Ectodermal cell (in vitro differentiated cells): ENCODE measurements at regions not wholly inside any gene's neighbourhood (a gene's known extent, or its start where the extent isn't known, plus 50 kb on each side); places are given as distances from the start of the nearest gene placed in this dataset.
A peak's percentile ranks its signal among the peaks of the same experiment; 100 is the strongest.

Experiments
- H3K27ac ChIP-seq: 2 replicates; pipeline ENCODE4 v1.7.0; 2013; ENCODE audit warnings: mild to moderate bottlenecking, low read depth, low read length; ENCODE audit not compliant: insufficient read depth, poor library complexity, severe bottlenecking
- H3K27me3 ChIP-seq: 2 replicates; pipeline ENCODE4 v1.7.0; 2013; ENCODE audit warnings: mild to moderate bottlenecking, low read length; ENCODE audit not compliant: insufficient read depth, control insufficient read depth, poor library complexity, severe bottlenecking
- H3K36me3 ChIP-seq: one replicate; pipeline ENCODE4 v1.7.0; 2013; ENCODE audit warnings: low read length; ENCODE audit not compliant: control insufficient read depth, insufficient read depth
- H3K4me1 ChIP-seq: one replicate; pipeline ENCODE4 v1.7.0; 2013; ENCODE audit warnings: low read length; ENCODE audit not compliant: control insufficient read depth, insufficient read depth
- H3K4me3 ChIP-seq: 2 replicates; pipeline ENCODE4 v1.7.0; 2013; ENCODE audit warnings: low read depth, low read length, control low read depth; ENCODE audit not compliant: insufficient read depth
- H3K9me3 ChIP-seq: 2 replicates; pipeline ENCODE4 v1.7.0; 2013; ENCODE audit warnings: mild to moderate bottlenecking, low read length, moderate library complexity; ENCODE audit not compliant: control insufficient read depth
- WGBS, 2 experiments: methylation state at CpG; one replicate each; pipeline ENCODE4 v1.1.7; 2013; ENCODE audit warnings: missing lambda C conversion rate in 2 of 2; 5-methylcytosine and 5-hydroxymethylcytosine counted together

- Histone ChIP-seq H3K9me3 (no peaks in the 10 kb centered on the region), H3K27me3 (no peaks in the 10 kb centered on the region), H3K4me3 (no peak overlapping the region), H3K27ac (no peak overlapping the region), H3K4me1 (no peaks in the 10 kb centered on the region), H3K36me3 (no peaks in the 10 kb centered on the region)
- WGBS, 2 experiments, result 96 to 97% methylated on average over 16 of the region's 16 CpGs
These were observed 1284.3 kb downstream of the OLFM4 start for GRCh38 chr13:54312885-54313284.

- no peaks in the 10 kb centered on the region for H3K36me3 ChIP-seq
- no peaks in the 10 kb centered on the region for H3K4me1 ChIP-seq
- no peak overlapping the region for H3K4me3 ChIP-seq
- no peak overlapping the region for H3K27ac ChIP-seq
- WGBS, 2 experiments, result 93 to 96% methylated on average over 8 of the region's 8 CpGs
- H3K9me3 ChIP-seq, result no peaks in the 10 kb centered on the region
- no peaks in the 10 kb centered on the region for H3K27me3 ChIP-seq
These were observed 1289.1 kb downstream of the OLFM4 start for GRCh38 chr13:54317722-54318121.

GRCh38 chr13:54337540-54337939 is 1308.9 kb downstream of the OLFM4 start:
- H3K4me1 ChIP-seq, result no peaks in the 10 kb centered on the region
- no peak overlapping the region for H3K27ac ChIP-seq
- no peaks in the 10 kb centered on the region for H3K36me3 ChIP-seq
- H3K27me3 ChIP-seq, result no peaks in the 10 kb centered on the region
- H3K9me3 ChIP-seq, result no peaks in the 10 kb centered on the region
- no peak overlapping the region for H3K4me3 ChIP-seq

GRCh38 chr13:54347531-54347930 is 1318.9 kb downstream of the OLFM4 start:
- no peaks in the 10 kb centered on the region for H3K9me3 ChIP-seq
- H3K4me3 ChIP-seq, result no peak overlapping the region
- H3K27me3 ChIP-seq, result no peaks in the 10 kb centered on the region
- H3K4me1 ChIP-seq, result no peaks in the 10 kb centered on the region
- 83 to 91% methylated on average over 2 of the region's 2 CpGs for WGBS, 2 experiments
- H3K27ac ChIP-seq, result no peak overlapping the region
- H3K36me3 ChIP-seq, result no peaks in the 10 kb centered on the region

GRCh38 chr13:54356209-54356608 is 1327.6 kb downstream of the OLFM4 start:
- Histone ChIP-seq H3K27ac (peak overlapping the region; percentile 41), H3K4me3 (no peak overlapping the region), H3K9me3 (no peaks in the 10 kb centered on the region), H3K27me3 (no peaks in the 10 kb centered on the region), H3K4me1 (peaks cover 22% of the 10 kb centered on the region), H3K36me3 (no peaks in the 10 kb centered on the region)

- Histone ChIP-seq H3K36me3 (no peaks in the 10 kb centered on the region), H3K9me3 (no peaks in the 10 kb centered on the region), H3K27me3 (no peaks in the 10 kb centered on the region), H3K4me3 (no peak overlapping the region), H3K27ac (peak overlapping the region; percentile 41), H3K4me1 (peaks cover 22% of the 10 kb centered on the region)
- WGBS, 2 experiments, result 0% methylated on average over 1 of the region's 1 CpG
These were observed 1328.2 kb downstream of the OLFM4 start for GRCh38 chr13:54356849-54357248.

GRCh38 chr13:54357284-54357933 is 1328.8 kb downstream of the OLFM4 start:
- 13 to 16% methylated on average over 5 of the region's 5 CpGs for WGBS, 2 experiments

GRCh38 chr13:54361460-54361859 is 1332.8 kb downstream of the OLFM4 start:
- WGBS, 2 experiments, result 73 to 100% methylated on average over 1 of the region's 1 CpG
- H3K27ac ChIP-seq, result no peak overlapping the region
- H3K27me3 ChIP-seq, result no peaks in the 10 kb centered on the region
- peaks cover 12% of the 10 kb centered on the region for H3K4me1 ChIP-seq
- H3K36me3 ChIP-seq, result no peaks in the 10 kb centered on the region
- no peak overlapping the region for H3K4me3 ChIP-seq
- no peaks in the 10 kb centered on the region for H3K9me3 ChIP-seq

More at GRCh38 chr13:54357284-54357933, 1328.8 kb downstream of the OLFM4 start:
- Histone ChIP-seq H3K4me1 (peaks cover 22% of the 10 kb centered on the region), H3K36me3 (no peaks in the 10 kb centered on the region), H3K27me3 (no peaks in the 10 kb centered on the region), H3K9me3 (no peaks in the 10 kb centered on the region), H3K27ac (no peak overlapping the region), H3K4me3 (no peak overlapping the region)

- no peaks in the 10 kb centered on the region for H3K27me3 ChIP-seq
- WGBS, 2 experiments, result no CpG with 5 or more reads among the region's 1 CpG
- no peaks in the 10 kb centered on the region for H3K36me3 ChIP-seq
- H3K4me1 ChIP-seq, result no peaks in the 10 kb centered on the region
- H3K9me3 ChIP-seq, result no peaks in the 10 kb centered on the region
- no peak overlapping the region for H3K4me3 ChIP-seq
- H3K27ac ChIP-seq, result no peak overlapping the region
These were observed 1338.1 kb downstream of the OLFM4 start for GRCh38 chr13:54366728-54367127.

- Histone ChIP-seq H3K27ac (no peak overlapping the region), H3K4me3 (no peak overlapping the region), H3K9me3 (no peaks in the 10 kb centered on the region), H3K36me3 (no peaks in the 10 kb centered on the region), H3K27me3 (no peaks in the 10 kb centered on the region), H3K4me1 (no peaks in the 10 kb centered on the region)
- WGBS, 2 experiments, result 87 to 93% methylated on average over 4 of the region's 5 CpGs
These were observed 1339.1 kb downstream of the OLFM4 start for GRCh38 chr13:54367639-54368271.
